ENCODE measurements at regions not wholly inside any gene's neighbourhood (a gene's known extent, or its start where the extent isn't known, plus 50 kb on each side); places are given as distances from the start of the nearest gene placed in this dataset.

DNA sequence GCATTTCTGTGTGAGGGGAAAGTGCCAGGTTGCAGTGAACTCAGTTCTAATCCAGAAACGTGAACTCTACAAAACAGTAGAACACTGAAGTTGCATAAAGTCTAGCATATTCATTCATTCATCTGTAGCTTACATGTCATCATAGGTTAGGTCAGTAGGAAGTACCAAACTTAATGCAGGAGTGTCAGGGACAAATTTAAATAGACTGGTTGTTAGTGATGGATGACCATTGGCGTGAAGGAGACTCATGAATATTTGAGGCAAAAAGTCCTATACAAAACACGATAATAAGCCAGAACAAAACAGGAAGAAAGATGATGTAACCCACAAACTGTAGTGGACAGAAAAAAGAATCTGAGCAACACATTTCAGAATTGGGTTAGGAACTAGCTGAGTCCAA lies 592.8 kb upstream of the PCDH10 start:
- H3K36me3 ChIP-seq (ENCODE audit: insufficient read depth, low read length) = no peaks in the 10 kb centered on the region
- no peaks in the 10 kb centered on the region for H3K9me3 ChIP-seq (ENCODE audit: low read depth, low read length)
- TF ChIP-seq EZH2 (IDR thresholded peaks at IDR 0.05) (no peak), POLR2AphosphoS5 (IDR thresholded peaks at IDR 0.05; ENCODE audit: borderline replicate concordance, low read depth, low read length) (no peak), FOXP2 (optimal IDR thresholded peaks at IDR 0.05; ENCODE audit: control extremely low read depth, extremely low read length, insufficient read depth) (no peak)
- no peak overlapping the region for H3K27ac ChIP-seq
- no peak overlapping the region for H3K9ac ChIP-seq (ENCODE audit: insufficient read length)
- H3K4me3 ChIP-seq = no peak overlapping the region
- no peak for DNase-seq (ENCODE audit: low read depth, low spot score)

- Histone ChIP-seq H3K36me3 (ENCODE audit: insufficient read depth, low read length) (no peaks in the 10 kb centered on the region), H3K9me3 (ENCODE audit: low read depth, low read length) (no peaks in the 10 kb centered on the region), H3K4me3 (no peak overlapping the region), H3K9ac (ENCODE audit: insufficient read length) (no peak overlapping the region), H3K27ac (no peak overlapping the region)
- DNase-seq (ENCODE audit: low read depth, low spot score) = no peak
- TF ChIP-seq EZH2 (IDR thresholded peaks at IDR 0.05) = no peak
- no peak for TF ChIP-seq FOXP2 (optimal IDR thresholded peaks at IDR 0.05; ENCODE audit: control extremely low read depth, extremely low read length, insufficient read depth)
- no peak for TF ChIP-seq POLR2AphosphoS5 (IDR thresholded peaks at IDR 0.05; ENCODE audit: borderline replicate concordance, low read depth, low read length)
These were observed 591.4 kb upstream of the PCDH10 start for GRCh38 chr4:132557660-132558059.

DNA sequence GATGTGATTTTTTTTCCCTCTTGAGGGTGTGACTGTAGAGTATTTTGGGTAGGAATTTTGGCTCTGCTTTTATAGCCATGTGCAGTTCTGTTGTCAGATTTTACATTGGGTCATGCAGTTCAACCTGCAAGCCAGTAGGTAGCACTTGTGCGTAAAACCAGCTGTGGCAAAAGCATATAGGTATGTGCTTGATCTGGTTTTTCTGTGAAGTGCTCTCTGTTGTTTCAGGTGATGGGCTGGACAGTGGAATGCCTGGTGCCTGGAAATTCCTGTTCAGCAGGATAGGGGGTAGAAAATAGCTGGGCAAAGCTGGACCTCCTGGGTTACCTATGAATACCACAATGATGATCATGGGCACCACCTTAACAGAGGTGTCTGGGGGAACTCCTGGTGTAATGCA lies 584.2 kb upstream of the PCDH10 start:
- H3K4me3 ChIP-seq = no peak overlapping the region
- no peaks in the 10 kb centered on the region for H3K9me3 ChIP-seq (ENCODE audit: low read depth, low read length)
- H3K36me3 ChIP-seq (ENCODE audit: insufficient read depth, low read length) = no peaks in the 10 kb centered on the region
- no peak for DNase-seq (ENCODE audit: low read depth, low spot score)
- no peak overlapping the region for H3K9ac ChIP-seq (ENCODE audit: insufficient read length)
- no peak overlapping the region for H3K27ac ChIP-seq
- TF ChIP-seq FOXP2 (optimal IDR thresholded peaks at IDR 0.05; ENCODE audit: control extremely low read depth, extremely low read length, insufficient read depth) (no peak), POLR2AphosphoS5 (IDR thresholded peaks at IDR 0.05; ENCODE audit: borderline replicate concordance, low read depth, low read length) (no peak), EZH2 (IDR thresholded peaks at IDR 0.05) (no peak)

- no peak overlapping the region for H3K4me3 ChIP-seq
- DNase-seq (ENCODE audit: low read depth, low spot score) = no peak
- TF ChIP-seq EZH2 (IDR thresholded peaks at IDR 0.05) (no peak), FOXP2 (optimal IDR thresholded peaks at IDR 0.05; ENCODE audit: control extremely low read depth, extremely low read length, insufficient read depth) (no peak), POLR2AphosphoS5 (IDR thresholded peaks at IDR 0.05; ENCODE audit: borderline replicate concordance, low read depth, low read length) (no peak)
- no peaks in the 10 kb centered on the region for H3K36me3 ChIP-seq (ENCODE audit: insufficient read depth, low read length)
- no peak overlapping the region for H3K27ac ChIP-seq
- H3K9me3 ChIP-seq (ENCODE audit: low read depth, low read length) = no peaks in the 10 kb centered on the region
- no peak overlapping the region for H3K9ac ChIP-seq (ENCODE audit: insufficient read length)
These were observed 583.6 kb upstream of the PCDH10 start for GRCh38 chr4:132565542-132565941.

DNA sequence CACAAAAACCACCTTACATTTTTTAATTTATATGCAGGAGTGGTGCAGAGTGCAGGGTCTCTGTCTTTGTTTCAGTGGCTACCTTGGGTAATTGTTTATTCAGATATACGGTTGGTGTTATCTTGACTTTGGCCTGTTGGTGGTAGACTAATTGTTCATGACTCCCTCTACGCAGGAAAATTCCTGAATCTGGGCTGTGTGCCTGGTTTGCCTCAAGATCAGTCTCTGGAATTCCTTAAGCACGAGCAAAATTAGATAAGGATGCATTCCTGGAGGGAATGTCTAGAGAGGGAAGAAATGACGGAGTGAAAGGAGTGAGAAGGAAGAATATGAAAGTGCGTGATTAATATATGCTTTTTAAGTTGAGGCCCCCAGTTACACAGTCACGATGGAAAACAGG lies 576.9 kb upstream of the PCDH10 start:
- Histone ChIP-seq H3K36me3 (ENCODE audit: insufficient read depth, low read length) (no peaks in the 10 kb centered on the region), H3K27ac (no peak overlapping the region), H3K4me3 (no peak overlapping the region), H3K9ac (ENCODE audit: insufficient read length) (no peak overlapping the region), H3K9me3 (ENCODE audit: low read depth, low read length) (no peaks in the 10 kb centered on the region)
- no peak for DNase-seq (ENCODE audit: low read depth, low spot score)
- no peak for TF ChIP-seq EZH2 (IDR thresholded peaks at IDR 0.05)
- no peak for TF ChIP-seq FOXP2 (optimal IDR thresholded peaks at IDR 0.05; ENCODE audit: control extremely low read depth, extremely low read length, insufficient read depth)
- no peak for TF ChIP-seq POLR2AphosphoS5 (IDR thresholded peaks at IDR 0.05; ENCODE audit: borderline replicate concordance, low read depth, low read length)

DNA sequence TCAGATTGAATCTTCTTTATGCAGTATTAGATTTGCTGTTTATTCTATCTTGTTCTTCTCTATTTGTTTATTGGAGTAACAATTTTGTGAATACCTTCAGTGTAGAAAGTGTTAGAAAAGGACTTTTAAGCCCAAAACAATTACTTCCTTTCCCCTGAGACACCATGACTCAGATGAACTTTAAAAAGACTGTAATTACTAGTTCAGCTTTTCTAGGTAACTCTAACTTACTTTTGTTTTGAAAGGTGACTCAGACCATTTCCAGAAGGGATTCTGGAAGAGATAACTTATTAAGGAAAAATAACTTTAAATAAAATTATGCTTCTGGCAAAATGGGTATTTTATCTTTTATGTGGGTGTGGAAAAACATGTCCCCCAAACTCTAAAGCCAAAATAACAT lies 561.5 kb upstream of the PCDH10 start:
- no peak for TF ChIP-seq EZH2 (IDR thresholded peaks at IDR 0.05)
- TF ChIP-seq POLR2AphosphoS5 (IDR thresholded peaks at IDR 0.05; ENCODE audit: borderline replicate concordance, low read depth, low read length) = no peak
- TF ChIP-seq FOXP2 (optimal IDR thresholded peaks at IDR 0.05; ENCODE audit: control extremely low read depth, extremely low read length, insufficient read depth) = no peak

GRCh38 chr4:132592340-132592739 lies 556.8 kb upstream of the PCDH10 start:
- Histone ChIP-seq H3K9me3 (ENCODE audit: low read depth, low read length) (no peaks in the 10 kb centered on the region), H3K9ac (ENCODE audit: insufficient read length) (no peak overlapping the region), H3K4me3 (no peak overlapping the region), H3K27ac (no peak overlapping the region), H3K36me3 (ENCODE audit: insufficient read depth, low read length) (no peaks in the 10 kb centered on the region)
- no peak for DNase-seq (ENCODE audit: low read depth, low spot score)
- TF ChIP-seq FOXP2 (optimal IDR thresholded peaks at IDR 0.05; ENCODE audit: control extremely low read depth, extremely low read length, insufficient read depth) (no peak), POLR2AphosphoS5 (IDR thresholded peaks at IDR 0.05; ENCODE audit: borderline replicate concordance, low read depth, low read length) (no peak), EZH2 (IDR thresholded peaks at IDR 0.05) (no peak)

More for the DNA sequence above, 561.5 kb upstream of the PCDH10 start:
- Histone ChIP-seq H3K36me3 (ENCODE audit: insufficient read depth, low read length) (no peaks in the 10 kb centered on the region), H3K9me3 (ENCODE audit: low read depth, low read length) (no peaks in the 10 kb centered on the region), H3K27ac (no peak overlapping the region), H3K4me3 (no peak overlapping the region), H3K9ac (ENCODE audit: insufficient read length) (no peak overlapping the region)
- DNase-seq (ENCODE audit: low read depth, low spot score) = no peak

DNA sequence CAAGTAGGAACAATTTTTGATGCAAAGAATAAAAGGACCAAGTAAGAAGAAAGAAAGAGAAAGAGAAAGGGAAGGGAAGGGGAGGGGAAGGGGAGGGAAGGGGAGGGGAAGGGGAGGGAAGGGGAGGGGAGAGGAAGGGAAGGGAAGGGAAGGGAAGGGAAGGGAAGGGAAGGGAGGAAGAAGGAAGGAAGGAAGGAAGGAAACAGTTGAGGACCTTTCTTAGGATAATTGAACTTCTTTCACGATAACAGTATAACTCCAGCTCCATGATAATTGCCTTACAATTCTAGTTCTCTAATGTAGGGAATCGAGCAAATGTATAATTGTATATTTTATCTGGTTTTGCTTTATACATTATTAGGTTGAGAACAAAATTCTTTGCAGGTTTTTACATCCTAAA lies 556.2 kb upstream of the PCDH10 start:
- TF ChIP-seq EZH2 (IDR thresholded peaks at IDR 0.05) (no peak), POLR2AphosphoS5 (IDR thresholded peaks at IDR 0.05; ENCODE audit: borderline replicate concordance, low read depth, low read length) (no peak), FOXP2 (optimal IDR thresholded peaks at IDR 0.05; ENCODE audit: control extremely low read depth, extremely low read length, insufficient read depth) (no peak)
- Histone ChIP-seq H3K4me3 (no peak overlapping the region), H3K9me3 (ENCODE audit: low read depth, low read length) (no peaks in the 10 kb centered on the region), H3K36me3 (ENCODE audit: insufficient read depth, low read length) (no peaks in the 10 kb centered on the region), H3K9ac (ENCODE audit: insufficient read length) (no peak overlapping the region), H3K27ac (no peak overlapping the region)
- DNase-seq (ENCODE audit: low read depth, low spot score) = no peak

- H3K36me3 ChIP-seq (ENCODE audit: insufficient read depth, low read length) = no peaks in the 10 kb centered on the region
- no peak overlapping the region for H3K4me3 ChIP-seq
- H3K27ac ChIP-seq = no peak overlapping the region
- TF ChIP-seq EZH2 (IDR thresholded peaks at IDR 0.05) (no peak), POLR2AphosphoS5 (IDR thresholded peaks at IDR 0.05; ENCODE audit: borderline replicate concordance, low read depth, low read length) (no peak), FOXP2 (optimal IDR thresholded peaks at IDR 0.05; ENCODE audit: control extremely low read depth, extremely low read length, insufficient read depth) (no peak)
- no peaks in the 10 kb centered on the region for H3K9me3 ChIP-seq (ENCODE audit: low read depth, low read length)
- no peak overlapping the region for H3K9ac ChIP-seq (ENCODE audit: insufficient read length)
- no peak for DNase-seq (ENCODE audit: low read depth, low spot score)
These were observed 555.2 kb upstream of the PCDH10 start for GRCh38 chr4:132593717-132594400.
